Activated gamma-delta T cell (primary cell): ENCODE measurements at regions not wholly inside any gene's neighbourhood (a gene's known extent, or its start where the extent isn't known, plus 50 kb on each side); places are given as distances from the start of the nearest gene placed in this dataset.
"Not testable (repeated sequence)": the region's sequence is repeated elsewhere in the genome, so short reads cannot be mapped to it uniquely, and the experiment has no call there.

ENCODE experiments used
- DNase-seq: peaks from one replicate; lab custom pipeline; 2025; lab: John Stamatoyannopoulos, UW

DNA sequence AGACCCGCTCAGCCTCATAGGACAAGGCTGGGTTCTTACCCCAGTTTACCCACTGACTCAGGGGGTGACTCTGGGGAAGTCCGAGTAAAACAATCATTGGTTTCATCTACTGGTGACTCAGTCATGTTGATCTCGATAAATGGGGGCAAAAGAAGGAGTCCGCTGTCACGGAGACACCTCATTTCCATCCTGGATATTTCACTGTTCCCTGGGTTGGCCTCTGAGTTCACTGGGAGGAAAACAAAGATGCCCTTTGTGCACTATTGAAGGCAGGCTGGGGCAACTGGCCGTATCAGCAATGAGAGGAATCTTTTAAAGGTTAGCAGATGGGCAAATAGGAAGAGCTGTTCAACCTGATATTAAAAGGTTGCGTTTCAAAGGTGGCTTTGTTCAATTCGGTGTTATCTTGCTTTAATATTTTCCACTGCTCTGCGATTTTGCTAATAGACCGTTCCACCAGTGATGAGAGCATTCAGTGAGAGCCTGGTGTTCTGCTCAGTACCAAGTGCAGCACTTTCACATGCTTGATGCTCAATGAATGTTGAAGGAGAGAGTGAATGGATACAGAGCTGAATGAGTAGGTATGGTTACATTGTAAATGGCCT, 110.2 kb upstream of the EGFLAM start:
- no peak for DNase-seq

GRCh38 chr5:38143384-38143783, 115.0 kb upstream of the EGFLAM start:
- no peak for DNase-seq

DNA sequence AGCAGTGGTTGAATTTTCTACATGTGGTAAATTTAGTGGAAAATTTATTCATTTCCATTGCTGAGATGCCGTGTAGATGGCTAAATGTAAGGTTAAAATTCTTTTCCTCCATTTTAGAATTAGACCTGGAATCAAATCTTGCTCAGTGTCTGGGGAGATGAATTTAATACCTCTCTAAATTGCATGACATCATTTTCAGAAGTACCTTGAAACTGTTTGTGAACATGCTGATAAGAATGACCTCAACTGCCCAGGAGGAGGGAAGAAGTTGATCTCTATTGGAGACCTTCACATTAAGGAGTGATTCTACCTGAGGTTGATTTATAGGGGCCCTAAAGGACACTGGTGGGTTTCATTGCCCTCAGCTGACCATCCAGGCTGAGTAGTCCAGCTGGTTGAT, 116.7 kb upstream of the EGFLAM start:
- no peak for DNase-seq

DNA sequence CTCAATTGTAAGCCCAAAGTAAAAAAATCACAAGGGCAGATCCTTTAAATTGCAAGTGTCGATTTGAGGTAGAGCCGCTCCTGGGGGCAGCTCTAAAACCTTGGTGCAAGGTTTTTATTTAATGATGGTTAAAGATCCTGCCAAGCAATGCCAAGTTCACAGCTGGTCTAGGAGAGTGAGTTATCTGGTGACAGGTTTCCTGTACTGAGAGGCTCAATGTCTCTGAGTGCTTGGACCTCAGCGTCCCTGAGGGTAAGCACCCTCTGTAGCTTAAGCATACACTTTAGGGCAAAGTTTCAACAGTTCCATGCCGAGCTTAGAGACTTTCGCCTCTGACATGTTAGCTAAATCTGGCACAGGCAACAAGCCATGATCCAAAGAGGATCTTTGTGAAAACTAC, 119.8 kb upstream of the EGFLAM start:
- no peak for DNase-seq

GRCh38 chr5:38135486-38136039, 122.8 kb upstream of the EGFLAM start:
- DNase-seq: no peak

DNA sequence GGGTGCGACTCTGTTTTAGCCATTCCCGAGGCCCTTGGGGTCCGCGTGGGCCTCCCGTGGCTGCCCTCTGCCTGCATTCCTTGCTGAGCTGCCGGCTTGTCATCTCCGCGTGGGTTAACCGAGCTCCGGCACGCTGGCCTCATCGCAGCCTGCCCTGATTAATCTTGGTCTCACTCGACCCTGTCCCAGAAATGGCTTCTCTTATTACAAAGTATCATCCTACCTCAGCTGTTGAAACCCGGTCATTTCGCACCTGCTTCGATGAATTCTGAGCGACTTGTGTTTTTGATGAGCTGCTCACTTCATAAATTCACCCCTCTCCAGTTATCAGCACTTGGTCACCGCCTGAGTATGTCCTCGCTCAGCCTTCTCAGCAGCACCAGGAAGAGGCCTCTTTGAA, 123.5 kb upstream of the EGFLAM start:
- DNase-seq: peak; percentile 1

- not testable (repeated sequence) for DNase-seq
Measured at GRCh38 chr5:38134294-38134693, 124.1 kb upstream of the EGFLAM start.

- DNase-seq: no peak
Measured at GRCh38 chr5:38131686-38132085, 126.7 kb upstream of the EGFLAM start.

- no peak for DNase-seq
Measured at GRCh38 chr5:38124321-38124720, 134.0 kb upstream of the EGFLAM start.

DNA sequence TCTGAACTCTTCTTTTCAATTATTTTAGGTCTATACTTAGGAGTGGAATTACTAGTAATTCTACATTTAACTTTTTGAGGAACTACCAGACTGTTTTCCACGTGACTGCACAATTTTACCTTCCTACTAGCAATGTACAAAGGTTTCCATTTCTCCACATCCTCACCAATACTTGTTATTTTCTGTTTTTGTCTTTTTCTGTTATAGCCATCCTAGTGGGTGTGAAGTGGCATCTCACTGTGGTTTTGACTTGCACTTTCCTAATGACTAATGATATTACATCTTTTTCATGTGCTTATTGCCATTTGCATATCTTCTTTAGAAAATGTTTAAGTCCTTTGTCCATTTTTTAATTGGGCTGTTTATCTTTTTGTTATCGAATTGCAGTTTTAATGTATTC, 136.9 kb upstream of the EGFLAM start:
- no peak for DNase-seq

DNA sequence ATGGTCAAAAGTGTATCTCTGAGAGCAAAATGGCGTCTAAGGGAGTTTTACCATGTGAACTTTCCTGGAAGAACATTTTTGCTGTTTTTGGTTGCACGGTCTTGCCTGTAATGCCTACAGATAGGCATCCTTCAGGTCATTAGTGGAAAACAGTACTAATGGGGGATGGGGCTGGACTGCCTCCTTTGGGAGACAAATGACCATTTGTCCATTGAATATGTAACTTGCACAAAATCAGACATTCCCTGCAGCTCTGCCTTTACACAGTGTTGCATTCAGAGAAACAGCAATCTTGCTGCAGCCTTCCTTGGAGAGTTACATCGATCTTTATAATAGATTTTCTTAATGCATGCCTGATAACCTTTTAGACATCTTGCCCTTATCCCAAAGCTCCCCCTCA, 138.5 kb upstream of the EGFLAM start:
- no peak for DNase-seq

- DNase-seq: no peak
Measured at GRCh38 chr5:38117784-38118479, 140.4 kb upstream of the EGFLAM start.

- DNase-seq: no peak
Measured at GRCh38 chr5:38115318-38115827, 143.0 kb upstream of the EGFLAM start.

DNA sequence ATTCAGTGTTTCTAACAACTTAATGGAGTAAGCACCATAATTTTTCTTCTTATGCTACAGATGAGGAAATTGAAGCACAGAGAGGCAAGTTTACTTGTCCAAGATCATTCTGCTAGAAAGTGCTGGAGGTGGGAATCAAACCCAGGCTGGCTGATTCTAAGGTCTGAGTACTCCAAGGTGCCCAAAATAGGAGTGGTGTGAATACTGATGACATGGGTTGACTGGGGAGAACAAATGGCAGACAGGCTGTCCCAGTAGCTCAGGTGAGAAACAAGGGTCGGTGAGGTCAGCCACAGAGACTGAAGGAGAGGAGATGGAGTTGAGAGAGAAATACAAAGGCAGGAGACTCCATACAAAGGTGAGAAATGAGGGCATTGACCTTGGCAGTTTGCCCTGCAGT, 144.5 kb upstream of the EGFLAM start:
- no peak for DNase-seq

DNA sequence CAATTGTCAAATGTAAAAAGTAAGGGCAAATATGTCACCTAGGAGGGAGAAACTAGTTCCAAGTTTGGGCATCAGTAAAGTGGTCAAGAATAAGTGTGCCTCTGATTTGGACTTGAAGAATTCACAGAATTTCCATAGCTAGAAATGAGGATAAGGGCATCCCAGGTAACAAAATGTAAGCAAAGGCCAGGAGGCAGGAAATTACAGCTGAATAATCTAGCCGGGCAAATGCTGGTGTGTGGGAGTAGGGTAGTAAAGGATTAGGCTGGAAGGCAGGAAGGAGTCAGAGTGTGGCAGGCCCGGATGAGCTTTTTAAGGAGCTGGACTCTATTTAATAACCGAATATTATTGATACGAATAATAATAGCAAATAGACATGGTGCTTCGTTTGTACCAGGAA, 144.9 kb upstream of the EGFLAM start:
- DNase-seq: no peak

DNA sequence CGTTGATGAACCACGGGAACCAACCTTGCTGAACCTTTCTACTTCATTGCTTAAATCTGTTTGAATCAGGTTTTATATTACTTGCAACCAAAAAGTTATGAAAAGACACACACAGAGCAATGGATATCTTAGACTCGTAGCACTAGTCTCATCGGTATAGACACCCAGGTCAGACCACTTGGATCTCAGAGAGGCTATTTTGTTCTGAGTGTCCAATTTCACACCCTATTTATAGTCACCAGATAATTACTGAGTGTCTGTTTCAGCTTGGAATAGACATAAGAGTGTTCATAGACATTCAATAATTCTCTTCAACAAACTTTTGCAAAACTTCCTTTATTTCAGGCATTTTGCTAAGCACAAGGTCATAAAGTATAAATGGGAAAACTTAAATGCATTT, 145.4 kb upstream of the EGFLAM start:
- DNase-seq: no peak

DNA sequence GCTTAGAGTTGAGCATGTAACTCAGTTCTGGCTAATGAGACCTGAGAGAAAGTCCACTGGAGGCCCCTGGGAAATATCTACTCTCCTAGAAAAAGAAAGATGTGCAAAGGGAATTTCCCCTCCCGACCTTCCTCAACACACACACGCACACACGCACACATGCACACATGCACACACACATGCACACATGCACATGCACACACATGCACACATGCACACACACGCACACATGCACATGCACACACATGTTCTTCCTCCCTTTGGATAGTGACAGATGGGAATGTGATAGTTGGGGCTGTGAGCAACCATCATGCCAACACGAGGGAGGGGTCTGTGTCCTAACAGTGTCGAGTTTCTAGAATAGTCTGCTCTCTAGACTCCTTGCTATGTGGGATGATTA, 148.2 kb upstream of the EGFLAM start:
- DNase-seq: no peak

GRCh38 chr5:38107096-38107495, 151.3 kb upstream of the EGFLAM start:
- no peak for DNase-seq

DNA sequence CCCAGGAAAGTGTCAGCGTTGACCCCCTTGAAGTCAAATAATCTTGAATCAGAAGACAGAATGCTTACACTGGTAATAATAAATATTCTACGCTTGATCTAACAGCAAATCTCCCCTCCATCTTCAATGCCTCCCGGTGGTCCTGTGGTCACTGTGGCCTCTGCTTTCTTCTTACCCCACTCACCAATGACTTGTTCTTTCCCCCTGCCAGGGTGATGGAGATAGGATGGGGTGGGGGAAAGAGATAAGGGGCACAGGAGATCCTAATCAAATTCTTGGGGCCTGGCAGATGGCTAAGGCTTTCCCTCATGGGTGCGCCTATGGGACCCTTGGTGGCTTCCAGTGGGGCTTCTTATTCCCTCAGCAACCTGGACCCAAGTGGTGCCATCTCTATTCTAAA, 152.6 kb upstream of the EGFLAM start:
- DNase-seq: no peak

DNA sequence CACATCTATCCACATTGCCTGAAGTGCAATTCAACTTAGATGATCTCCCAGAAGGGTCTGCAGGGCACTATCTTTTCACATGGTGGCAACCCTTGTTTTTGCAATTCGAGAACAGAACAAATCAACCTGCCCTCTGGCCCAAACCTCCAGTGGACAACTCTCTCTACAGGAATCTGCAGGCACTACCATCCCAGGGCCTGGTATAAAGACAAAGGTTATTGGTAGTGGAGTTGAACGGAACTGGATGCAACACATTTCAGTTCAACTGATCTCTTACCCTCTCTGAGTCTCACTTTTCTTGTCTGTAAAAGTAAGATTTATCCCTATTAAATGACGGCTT, 153.2 kb upstream of the EGFLAM start:
- DNase-seq: no peak

DNA sequence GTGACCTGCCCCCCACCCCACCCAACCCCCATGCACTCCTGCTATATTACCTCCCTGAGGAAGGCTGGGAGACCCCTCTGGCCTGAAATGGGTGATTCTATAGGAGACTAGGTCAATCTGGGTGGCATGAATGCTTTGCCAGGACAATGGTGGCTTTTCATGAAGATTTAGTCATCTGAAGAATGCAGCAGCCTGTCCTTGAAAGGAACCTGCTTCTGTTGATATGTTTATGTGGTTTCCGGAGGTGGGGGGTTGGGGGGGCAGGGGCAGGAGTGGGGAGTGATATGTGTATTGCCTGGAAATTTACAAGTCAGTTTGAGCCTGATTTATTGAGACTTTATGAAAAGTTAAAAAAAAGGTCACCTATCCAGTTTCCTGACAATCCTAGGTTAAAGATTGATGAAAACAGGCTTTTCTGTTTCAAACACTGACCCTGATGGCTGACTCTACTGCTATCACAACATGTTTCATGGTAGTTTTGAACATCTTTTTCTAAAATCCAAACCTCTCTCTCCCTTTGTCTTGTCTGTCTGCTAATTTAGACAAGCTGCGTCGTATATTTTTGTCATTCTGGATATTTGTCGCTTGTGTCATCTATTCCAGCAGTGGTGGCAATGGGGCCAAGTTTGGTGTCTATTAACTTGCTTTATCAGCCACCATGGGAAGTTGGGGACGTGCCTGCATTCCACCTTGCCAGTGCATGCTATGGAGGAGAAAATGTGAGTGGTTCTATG, 153.7 kb upstream of the EGFLAM start:
- no peak for DNase-seq

GRCh38 chr5:38101897-38102296, 156.5 kb upstream of the EGFLAM start:
- DNase-seq: no peak
